ENCODE measurements at regions not wholly inside any gene's neighbourhood (a gene's known extent, or its start where the extent isn't known, plus 50 kb on each side); places are given as distances from the start of the nearest gene placed in this dataset.

DNA sequence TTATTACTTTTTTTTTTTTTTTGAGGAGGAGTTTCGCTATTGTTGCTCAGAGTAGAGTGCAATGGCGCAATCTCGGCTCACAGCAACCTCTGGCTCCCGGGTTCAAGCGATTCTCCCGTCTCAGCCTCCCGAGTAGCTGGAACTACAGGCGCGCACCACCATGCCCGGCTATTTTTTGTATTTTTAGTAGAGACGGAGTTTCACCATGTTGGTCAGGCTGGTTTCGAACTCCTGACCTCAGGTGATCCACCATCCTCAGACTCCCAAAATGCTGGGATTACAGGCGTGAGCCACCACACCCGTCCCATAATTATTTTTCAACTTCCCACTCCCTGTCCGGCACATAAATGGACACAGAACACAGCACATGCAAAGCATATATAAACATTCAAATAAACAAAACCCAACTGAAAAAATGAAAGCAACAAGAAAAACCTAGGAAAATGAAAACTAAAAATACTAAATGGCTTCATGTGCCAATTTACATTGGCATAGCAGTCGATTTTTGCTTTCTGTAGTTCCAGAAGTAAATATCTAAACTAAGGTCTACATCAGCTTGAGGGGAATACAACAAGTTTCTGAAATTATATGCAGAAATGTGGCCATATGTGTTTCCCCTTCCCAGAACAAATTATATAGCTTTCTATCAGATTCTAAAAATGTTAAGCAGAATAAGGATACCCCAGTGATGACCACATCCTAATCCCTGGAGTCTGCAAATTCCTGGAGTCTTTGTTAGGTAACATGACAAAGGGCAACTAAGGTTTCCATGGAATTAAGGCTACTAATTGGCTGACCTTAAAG is 113.9 kb downstream of the HFE start:
- peak overlapping the region; percentile 96 for H3K27ac Mint-ChIP-seq
- H3K4me1 Mint-ChIP-seq (ENCODE audit: low read depth) = peaks cover 14% of the 10 kb centered on the region
- H3K36me3 Mint-ChIP-seq (ENCODE audit: insufficient read depth) = no peaks in the 10 kb centered on the region
- no peak for TF ChIP-seq CTCF (IDR thresholded peaks at IDR 0.05; ENCODE audit: unreplicated experiment)
- H3K9me3 Mint-ChIP-seq (ENCODE audit: low read depth) = no peaks in the 10 kb centered on the region
- H3K4me3 Mint-ChIP-seq (ENCODE audit: low read depth) = peak overlapping the region; percentile 70
- H3K27me3 Mint-ChIP-seq = no peaks in the 10 kb centered on the region
- DNase-seq (ENCODE audit: low spot score, unreplicated experiment) = no peak

DNA sequence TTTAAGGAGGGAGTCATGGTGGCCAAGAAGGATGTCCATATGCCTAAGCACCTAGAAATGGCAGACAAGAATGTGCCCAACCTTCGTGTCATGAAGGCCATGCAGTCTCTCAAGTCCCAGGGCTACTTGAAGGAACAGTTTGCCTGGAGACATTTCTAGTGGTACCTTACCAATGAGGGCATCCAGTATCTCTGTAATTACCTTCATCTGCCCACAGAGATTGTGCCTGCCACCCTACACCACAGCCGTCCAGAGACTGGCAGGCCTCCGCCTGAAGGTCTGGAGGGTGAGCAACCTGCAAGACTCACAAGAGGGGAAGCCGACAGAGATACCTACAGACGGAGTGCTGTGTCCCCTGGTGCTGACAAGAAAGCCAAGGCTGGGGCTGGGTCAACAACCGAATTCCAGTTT is 115.0 kb downstream of the HFE start:
- H3K27me3 Mint-ChIP-seq = no peaks in the 10 kb centered on the region
- H3K27ac Mint-ChIP-seq = peak overlapping the region; percentile 86
- H3K9me3 Mint-ChIP-seq (ENCODE audit: low read depth) = no peaks in the 10 kb centered on the region
- TF ChIP-seq CTCF (IDR thresholded peaks at IDR 0.05; ENCODE audit: unreplicated experiment) = no peak
- no peak for DNase-seq (ENCODE audit: low spot score, unreplicated experiment)
- no peak overlapping the region for H3K4me3 Mint-ChIP-seq (ENCODE audit: low read depth)
- peaks cover 14% of the 10 kb centered on the region for H3K4me1 Mint-ChIP-seq (ENCODE audit: low read depth)
- H3K36me3 Mint-ChIP-seq (ENCODE audit: insufficient read depth) = no peaks in the 10 kb centered on the region

DNA sequence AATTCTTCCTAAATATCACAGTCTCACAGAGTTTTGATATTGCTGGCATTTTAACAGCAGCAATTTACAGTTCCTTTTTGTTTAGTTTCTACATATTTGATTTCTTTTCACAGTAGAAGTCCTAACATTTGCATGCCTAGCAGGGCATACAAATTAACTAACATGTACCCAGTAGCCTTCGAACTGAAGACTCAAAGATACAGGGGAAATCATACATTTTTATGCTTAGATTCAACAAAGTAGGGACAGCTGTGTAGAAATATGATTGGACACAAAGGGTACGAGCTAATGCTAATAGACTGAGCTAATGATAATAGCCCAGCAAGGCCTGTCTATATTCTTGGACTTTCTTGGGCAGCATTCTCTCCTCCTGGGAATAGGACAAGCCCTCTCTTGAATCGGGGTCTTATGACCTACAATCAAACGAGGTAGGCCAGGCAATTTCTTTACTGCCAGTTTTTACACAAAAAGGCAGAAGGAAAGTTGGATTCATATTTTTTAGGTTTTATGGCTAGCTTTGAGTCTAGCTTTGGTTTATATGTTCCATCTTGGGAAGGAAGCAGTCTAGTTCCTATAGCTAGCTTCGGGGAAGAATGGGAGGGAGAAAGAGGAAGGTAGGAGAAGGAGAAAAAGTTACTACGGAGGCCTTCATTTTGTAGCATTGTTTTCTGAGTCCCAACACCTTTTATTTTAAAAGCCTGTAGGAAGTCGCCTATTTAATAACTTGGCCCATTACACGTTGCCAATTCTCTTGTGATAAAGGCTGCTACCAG is 115.8 kb downstream of the HFE start:
- no peak for TF ChIP-seq CTCF (IDR thresholded peaks at IDR 0.05; ENCODE audit: unreplicated experiment)
- Mint-ChIP-seq H3K9me3 (ENCODE audit: low read depth) (no peaks in the 10 kb centered on the region), H3K36me3 (ENCODE audit: insufficient read depth) (no peaks in the 10 kb centered on the region), H3K27me3 (no peaks in the 10 kb centered on the region), H3K27ac (peak overlapping the region; percentile 98), H3K4me3 (ENCODE audit: low read depth) (no peak overlapping the region), H3K4me1 (ENCODE audit: low read depth) (peaks cover 14% of the 10 kb centered on the region)
- DNase-seq (ENCODE audit: low spot score, unreplicated experiment) = no peak

GRCh38 chr6:26204332-26205160 is 117.3 kb downstream of the HFE start:
- H3K36me3 Mint-ChIP-seq (ENCODE audit: insufficient read depth) = no peaks in the 10 kb centered on the region
- no peaks in the 10 kb centered on the region for H3K9me3 Mint-ChIP-seq (ENCODE audit: low read depth)
- no peak overlapping the region for H3K4me3 Mint-ChIP-seq (ENCODE audit: low read depth)
- DNase-seq (ENCODE audit: low spot score, unreplicated experiment) = peak; percentile 81
- peaks cover 14% of the 10 kb centered on the region for H3K4me1 Mint-ChIP-seq (ENCODE audit: low read depth)
- H3K27ac Mint-ChIP-seq = no peak overlapping the region
- H3K27me3 Mint-ChIP-seq = no peaks in the 10 kb centered on the region
- peak; percentile 36 for TF ChIP-seq CTCF (IDR thresholded peaks at IDR 0.05; ENCODE audit: unreplicated experiment)

DNA sequence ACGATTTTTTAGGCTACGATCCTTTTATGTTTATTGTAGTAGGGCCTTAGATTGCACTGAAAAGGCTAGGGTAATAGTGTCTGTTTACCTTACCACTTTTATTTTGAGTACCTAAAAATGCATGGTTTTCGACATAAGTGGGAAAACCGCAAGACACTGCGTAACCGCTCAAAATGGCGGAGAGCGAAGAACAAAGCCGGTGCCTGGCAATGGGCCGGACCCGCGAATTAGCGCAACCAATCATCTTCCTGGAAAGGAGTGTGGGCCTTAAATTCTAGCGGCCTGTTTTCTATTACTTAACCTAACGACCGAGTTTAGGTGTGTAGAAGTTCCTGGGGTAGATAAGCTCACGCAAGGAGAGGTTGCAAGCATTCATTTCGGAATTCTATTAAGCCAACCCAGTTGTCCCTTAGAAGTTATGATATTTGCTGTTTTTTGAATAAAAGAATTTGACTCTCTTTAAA is 118.0 kb downstream of the HFE start:
- Mint-ChIP-seq H3K36me3 (ENCODE audit: insufficient read depth) (no peaks in the 10 kb centered on the region), H3K4me1 (ENCODE audit: low read depth) (peaks cover 12% of the 10 kb centered on the region), H3K9me3 (ENCODE audit: low read depth) (no peaks in the 10 kb centered on the region), H3K4me3 (ENCODE audit: low read depth) (no peak overlapping the region), H3K27me3 (no peaks in the 10 kb centered on the region), H3K27ac (no peak overlapping the region)
- no peak for DNase-seq (ENCODE audit: low spot score, unreplicated experiment)
- no peak for TF ChIP-seq CTCF (IDR thresholded peaks at IDR 0.05; ENCODE audit: unreplicated experiment)

All from progenitor cell of endocrine pancreas (in vitro differentiated cells).